SK-N-SH (cell line): ENCODE measurements at regions not wholly inside any gene's neighbourhood (a gene's known extent, or its start where the extent isn't known, plus 50 kb on each side); places are given as distances from the start of the nearest gene placed in this dataset.

Experiments used
- CTCF ChIA-PET: fragments of 300-600, 350-600 bp; formaldehyde crosslinking; extraction: SDS; loops from one replicate; lab custom pipeline; 2021; lab: Yijun Ruan, JAX
- POLR2A ChIA-PET: fragments of 350-600 bp; sonication (Branson Sonifier 250); formaldehyde crosslinking; extraction: SDS; loops from one replicate; lab custom pipeline; 2020; ENCODE audit warnings: antibody characterized with exemption, inconsistent platforms; lab: Yijun Ruan, JAX
- DNase-seq: peaks from one replicate; pipeline ENCODE4 v3.0.0; 2012
- H2AFZ ChIP-seq: fragments of 200-600 bp; sonication (generic); 2 replicates; pipeline ENCODE4 v1.8.1; 2016; ENCODE audit warnings: antibody characterized with exemption, mild to moderate bottlenecking, low read depth
- H3F3A ChIP-seq: fragments of 200-600 bp; sonication (generic); replicated peaks from 2 replicates; pipeline ENCODE3; 2016; ENCODE audit warnings: antibody characterized with exemption, mild to moderate bottlenecking; ENCODE audit not compliant: insufficient read depth
- H3K27ac ChIP-seq, 2 experiments: fragments of 200-500 bp in 1 of 2; fragments of 200-600 bp in 1 of 2; sonication (Bioruptor generic) in 1 of 2; sonication (generic), shearing (Covaris generic) in 1 of 2; 2 replicates each; pipeline versions ENCODE4 v1.5.1 to v1.6.1; 2014 to 2016; ENCODE audit warnings: low read depth in 2 of 2, inconsistent platforms in 1 of 2, low read length in 1 of 2, mild to moderate bottlenecking in 1 of 2, mixed read lengths in 1 of 2
- H3K27me3 ChIP-seq: fragments of 200-600 bp; sonication (generic), shearing (Covaris generic); 2 replicates; pipeline ENCODE4 v1.6.1; 2016; ENCODE audit warnings: mixed run types; ENCODE audit not compliant: insufficient read depth
- H3K36me3 ChIP-seq, 2 experiments: fragments of 200-500 bp in 1 of 2; fragments of 200-600 bp in 1 of 2; sonication (Bioruptor generic) in 1 of 2; sonication (generic) in 1 of 2; replicated peaks in 1 of 2; 2 replicates each; pipeline versions ENCODE3 to v1.5.1; 2014 to 2016; ENCODE audit warnings: low read length in 1 of 2, mild to moderate bottlenecking in 1 of 2; ENCODE audit not compliant: insufficient read depth in 2 of 2, control insufficient read depth in 1 of 2
- H3K4me1 ChIP-seq, 2 experiments: fragments of 200-500 bp in 1 of 2; fragments of 200-600 bp in 1 of 2; sonication (Bioruptor generic) in 1 of 2; sonication (generic), shearing (Covaris generic) in 1 of 2; 2 replicates each; pipeline versions ENCODE4 v1.5.1 to v1.6.1; 2014 to 2016; ENCODE audit warnings: low read depth in 1 of 2, low read length in 1 of 2, mixed run types in 1 of 2; ENCODE audit not compliant: insufficient read depth in 2 of 2, control insufficient read depth in 1 of 2
- H3K4me2 ChIP-seq: fragments of 200-600 bp; sonication (generic), shearing (Covaris generic); 2 replicates; pipeline ENCODE4 v1.6.1; 2017; ENCODE audit warnings: mixed run types
- H3K4me3 ChIP-seq, 2 experiments: fragments of 200-500 bp in 1 of 2; fragments of 200-600 bp in 1 of 2; sonication (Bioruptor generic) in 1 of 2; sonication (generic), shearing (Covaris generic) in 1 of 2; 2 replicates each; pipeline versions ENCODE4 v1.5.1 to v1.8.1; 2014 to 2016; ENCODE audit warnings: low read depth in 2 of 2, inconsistent platforms in 1 of 2, low read length in 1 of 2, mild to moderate bottlenecking in 1 of 2, mixed read lengths in 1 of 2, moderate library complexity in 1 of 2
- H3K79me2 ChIP-seq: fragments of 200-600 bp; sonication (generic); 2 replicates; pipeline ENCODE4 v1.8.1; 2017; ENCODE audit warnings: mild to moderate bottlenecking; ENCODE audit not compliant: insufficient read depth
- H3K9ac ChIP-seq: fragments of 200-600 bp; sonication (generic); 2 replicates; pipeline ENCODE4 v1.6.1; 2017; ENCODE audit warnings: mixed run types
- H3K9me2 ChIP-seq: fragments of 200-600 bp; sonication (generic); 2 replicates; pipeline ENCODE4 v1.6.1; 2017; ENCODE audit warnings: mixed run types
- H3K9me3 ChIP-seq: fragments of 200-600 bp; sonication (generic); 2 replicates; pipeline ENCODE4 v1.6.1; 2017; ENCODE audit warnings: mixed run types, mild to moderate bottlenecking, moderate library complexity
- H4K20me1 ChIP-seq: fragments of 200-600 bp; sonication (generic); 2 replicates; pipeline ENCODE4 v1.6.1; 2017; ENCODE audit warnings: mild to moderate bottlenecking, mixed run types; ENCODE audit not compliant: insufficient read depth
- CHD2 ChIP-seq: fragments of 150-350 bp; IDR thresholded peaks from 2 replicates; pipeline ENCODE4 v1.6.1; 2018; ENCODE audit warnings: low read length; ENCODE audit not compliant: partially characterized antibody
- EZH2phosphoT487 ChIP-seq: fragments of 200-600 bp; sonication (generic); IDR thresholded peaks from 2 replicates; pipeline ENCODE4 v1.6.1; 2017; ENCODE audit warnings: low read depth, mixed run types, mild to moderate bottlenecking, antibody characterized with exemption, moderate library complexity, borderline replicate concordance
- FOXJ3 ChIP-seq: sonication (generic); formaldehyde crosslinking; IDR thresholded peaks from 2 replicates; pipeline ENCODE4 v1.5.1; 2020; ENCODE audit warnings: mild to moderate bottlenecking, missing genetic modification reagents
- JUND ChIP-seq: IDR thresholded peaks from 2 replicates; pipeline ENCODE4 v1.4.0; 2012
- MAX ChIP-seq: IDR thresholded peaks from 2 replicates; pipeline ENCODE4 v1.4.0; 2012; ENCODE audit warnings: low read depth
- NFIC ChIP-seq: IDR thresholded peaks from 2 replicates; pipeline ENCODE4 v1.4.0; 2012; ENCODE audit warnings: borderline replicate concordance
- POLR2AphosphoS5 ChIP-seq: IDR thresholded peaks from 2 replicates; pipeline ENCODE4 v1.6.1; 2012; ENCODE audit warnings: low read depth, low read length
- RFX5 ChIP-seq: IDR thresholded peaks from 2 replicates; pipeline ENCODE4 v1.6.1; 2012; ENCODE audit warnings: mild to moderate bottlenecking, improper control_type of control experiment, low read length
- SIN3A ChIP-seq: IDR thresholded peaks from 2 replicates; pipeline ENCODE4 v1.6.1; 2012; ENCODE audit warnings: low read depth, mild to moderate bottlenecking, low read length, moderate library complexity, borderline replicate concordance
- TAF1 ChIP-seq: IDR thresholded peaks from 2 replicates; pipeline ENCODE4 v1.6.1; 2012; ENCODE audit warnings: low read depth, mild to moderate bottlenecking, low read length, moderate library complexity, borderline replicate concordance
- WGBS: methylation state at CpG from one replicate; pipeline ENCODE4 v1.1.6; 2017; ENCODE audit warnings: low lambda C conversion rate; 5-methylcytosine and 5-hydroxymethylcytosine counted together
- TF ChIP-seq, protein P1 (sequence below): fragments of 150-350 bp; IDR thresholded peaks from 2 replicates; pipeline ENCODE4 v1.6.1; 2017; ENCODE audit warnings: antibody characterized with exemption, low read length, low read depth, borderline replicate concordance

DNA sequence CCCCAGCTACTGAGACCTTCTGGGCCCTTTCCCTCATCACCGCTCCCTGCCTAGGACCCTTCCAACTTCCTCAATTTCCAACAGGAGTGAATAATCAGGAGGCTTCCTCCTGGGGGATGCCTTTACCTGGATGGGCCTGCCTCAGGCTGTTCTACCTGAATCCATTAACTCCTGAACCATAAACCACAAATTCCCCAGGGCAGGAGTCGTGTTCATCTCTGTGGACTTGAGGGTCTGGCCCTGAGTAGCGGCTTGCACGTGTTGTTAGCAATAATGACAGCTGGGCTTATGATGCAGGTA is 105.1 kb upstream of the GPR26 start:
- WGBS = 26% methylated on average over 4 of the region's 4 CpGs
- no peak overlapping the region for H3K9ac ChIP-seq
- no peaks in the 10 kb centered on the region for H3K36me3 ChIP-seq
- no peak overlapping the region for H2AFZ ChIP-seq
- no peaks in the 10 kb centered on the region for H3K9me3 ChIP-seq
- H3K4me3 ChIP-seq = no peak overlapping the region
- no peaks in the 10 kb centered on the region for H3K4me1 ChIP-seq
- DNase-seq = no peak
- H3K27ac ChIP-seq = no peak overlapping the region
- no peaks in the 10 kb centered on the region for H3K79me2 ChIP-seq
- no peak overlapping the region for H3K4me2 ChIP-seq
- no peaks in the 10 kb centered on the region for H3K27me3 ChIP-seq
- H3F3A ChIP-seq = no peaks in the 10 kb centered on the region
- POLR2A ChIA-PET = no interaction called here
- no peak for TF ChIP-seq RFX5
- no peak for TF ChIP-seq FOXJ3 (CRISPR knock-in tag)
- no peak for TF ChIP-seq TAF1
- TF ChIP-seq SIN3A = no peak
- TF ChIP-seq POLR2AphosphoS5 = no peak
- no peak for TF ChIP-seq EZH2phosphoT487
- no peak for TF ChIP-seq JUND
- CTCF ChIA-PET = interaction anchor here (0.6 to 1.7 kb wide), 12 partner anchors 9 to 912 kb away, joined by 3 to 15 read pairs (median 4); no protein-coding TSS in a partner anchor
- no peaks in the 10 kb centered on the region for H3K9me2 ChIP-seq
- no peaks in the 10 kb centered on the region for H4K20me1 ChIP-seq

GRCh38 chr10:123562387-123562786 is 103.8 kb upstream of the GPR26 start:
- CTCF ChIA-PET = interaction anchor here (0.6 to 2.9 kb wide), 6 partner anchors 11 to 660 kb away, joined by 3 to 20 read pairs (median 4); no protein-coding TSS in a partner anchor
- DNase-seq = no peak

More at GRCh38 chr10:123562387-123562786, 103.8 kb upstream of the GPR26 start:
- no peaks in the 10 kb centered on the region for H4K20me1 ChIP-seq
- 19% methylated on average over 1 of the region's 1 CpG for WGBS
- H3K9me2 ChIP-seq = no peaks in the 10 kb centered on the region
- H3K27me3 ChIP-seq = no peaks in the 10 kb centered on the region
- H3K9me3 ChIP-seq = no peaks in the 10 kb centered on the region
- TF ChIP-seq, protein P1, sequence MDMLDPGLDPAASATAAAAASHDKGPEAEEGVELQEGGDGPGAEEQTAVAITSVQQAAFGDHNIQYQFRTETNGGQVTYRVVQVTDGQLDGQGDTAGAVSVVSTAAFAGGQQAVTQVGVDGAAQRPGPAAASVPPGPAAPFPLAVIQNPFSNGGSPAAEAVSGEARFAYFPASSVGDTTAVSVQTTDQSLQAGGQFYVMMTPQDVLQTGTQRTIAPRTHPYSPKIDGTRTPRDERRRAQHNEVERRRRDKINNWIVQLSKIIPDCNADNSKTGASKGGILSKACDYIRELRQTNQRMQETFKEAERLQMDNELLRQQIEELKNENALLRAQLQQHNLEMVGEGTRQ = no peak
- TF ChIP-seq SIN3A (no peak), CHD2 (no peak), MAX (no peak), NFIC (no peak), TAF1 (no peak)
- H3K4me1 ChIP-seq = no peaks in the 10 kb centered on the region
- H3K36me3 ChIP-seq = no peaks in the 10 kb centered on the region
- no peaks in the 10 kb centered on the region for H3K79me2 ChIP-seq
- H3K9ac ChIP-seq = no peak overlapping the region
- no peak overlapping the region for H3K27ac ChIP-seq
- POLR2A ChIA-PET = no interaction called here
- H3F3A ChIP-seq = no peaks in the 10 kb centered on the region
- no peak overlapping the region for H3K4me2 ChIP-seq
- no peak overlapping the region for H2AFZ ChIP-seq
- no peak overlapping the region for H3K4me3 ChIP-seq
